ENCODE measurements at regions not wholly inside any gene's neighbourhood (a gene's known extent, or its start where the extent isn't known, plus 50 kb on each side); places are given as distances from the start of the nearest gene placed in this dataset.
"Not testable (repeated sequence)": the region's sequence is repeated elsewhere in the genome, so short reads cannot be mapped to it uniquely, and the experiment has no call there.

DNA sequence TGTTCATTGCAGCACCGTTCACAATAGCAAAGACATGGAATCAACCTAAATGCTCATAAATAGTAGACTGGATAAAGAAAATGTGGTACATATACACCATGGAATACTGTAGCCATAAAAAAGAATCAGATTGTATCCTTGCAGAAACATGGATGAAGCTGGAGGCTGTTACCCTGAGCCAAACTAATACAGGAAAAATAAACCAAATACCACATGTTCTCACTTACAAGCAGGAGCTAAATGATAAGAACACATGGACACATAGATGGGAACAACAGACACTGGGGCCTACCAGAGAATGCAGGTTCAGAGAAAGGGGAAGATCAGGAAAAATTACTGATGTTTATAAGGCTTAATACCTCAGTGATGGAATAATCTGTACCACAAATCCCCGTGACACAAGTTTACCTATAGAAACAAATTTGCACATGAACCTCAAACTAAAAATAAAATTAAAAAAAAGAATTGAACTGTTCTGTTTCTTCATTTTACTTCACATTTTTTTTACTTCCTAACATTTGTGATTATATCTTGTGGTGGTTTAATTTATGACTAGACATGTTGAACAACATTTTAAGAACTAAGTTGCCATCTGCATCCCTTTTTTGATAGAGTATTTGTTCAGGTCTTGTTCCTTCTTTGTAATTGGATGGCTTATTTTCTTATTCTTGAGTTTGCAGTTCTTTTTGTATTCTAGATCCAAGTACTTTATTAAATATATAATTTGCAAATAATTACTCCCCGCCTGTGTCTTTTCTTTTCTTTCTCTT lies 835.2 kb downstream of the FSCB start:
- no peak for ATAC-seq

DNA sequence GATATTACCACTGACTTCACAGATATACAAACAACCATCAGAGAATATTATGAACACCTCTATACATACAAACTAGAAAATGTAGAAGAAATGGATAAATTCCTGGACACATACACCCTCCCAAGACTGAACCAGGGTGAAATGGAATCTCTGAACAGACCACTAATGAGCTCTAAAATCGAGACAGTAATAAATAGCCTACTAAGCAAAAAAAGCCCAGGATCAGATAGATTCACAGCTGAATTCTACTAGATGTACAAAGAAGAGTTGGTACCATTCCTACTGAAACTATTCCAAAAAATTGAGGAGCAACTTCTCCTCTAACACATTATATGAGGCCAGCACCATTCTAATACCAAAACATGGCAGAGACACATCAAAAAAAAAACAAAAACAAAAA lies 837.7 kb downstream of the FSCB start:
- ATAC-seq = no peak

DNA sequence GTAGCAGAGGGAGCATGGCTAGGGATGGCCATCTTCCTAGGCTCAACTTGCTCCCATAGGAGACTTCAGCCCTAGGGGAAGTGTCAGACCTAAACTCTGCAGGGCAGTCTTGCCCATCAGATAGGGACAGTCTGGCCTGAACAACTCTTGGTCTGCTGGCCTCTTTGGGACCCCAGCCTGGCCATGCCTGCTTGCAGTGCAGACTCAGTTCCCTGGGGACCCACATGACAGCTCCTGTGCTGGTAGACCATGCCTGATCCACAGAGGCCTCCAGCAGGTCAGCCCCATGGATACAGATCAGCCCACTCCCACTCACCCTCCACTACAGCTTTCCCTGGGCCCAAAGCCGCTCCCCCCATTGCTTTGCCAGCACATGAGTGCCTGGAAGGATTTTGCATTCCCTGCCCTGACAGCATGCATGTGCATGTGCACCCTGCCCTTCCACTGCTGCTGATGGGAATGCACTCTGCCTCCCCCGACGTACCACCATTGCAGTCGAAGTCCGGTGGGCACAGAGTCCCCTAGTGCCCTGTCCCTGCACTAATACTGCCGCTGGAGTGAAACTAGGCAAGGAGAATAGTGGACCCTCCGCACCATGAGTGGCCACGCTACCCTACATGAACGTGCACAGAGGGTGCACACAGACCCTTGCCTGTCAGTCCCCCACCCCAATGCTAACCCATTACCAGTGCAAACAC lies 841.4 kb downstream of the FSCB start:
- ATAC-seq = no peak

DNA sequence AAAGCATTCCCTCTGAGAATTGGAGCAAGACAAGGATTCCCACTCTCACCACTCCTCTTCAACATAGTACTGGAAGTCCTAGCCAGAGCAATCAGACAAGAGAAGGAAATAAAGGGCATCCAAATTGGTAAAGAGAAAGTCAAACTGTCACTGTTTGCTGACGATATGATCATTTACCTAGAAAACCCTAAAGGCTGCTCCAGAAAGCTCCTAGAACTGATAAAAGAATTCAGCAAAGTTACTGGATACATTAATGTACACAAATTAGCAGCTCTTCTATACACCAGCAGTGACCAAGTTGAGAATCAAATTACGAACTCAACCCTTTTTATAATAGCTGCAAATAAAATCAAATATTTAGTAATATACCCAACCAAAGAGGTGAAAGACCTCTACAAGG lies 851.9 kb downstream of the FSCB start:
- ATAC-seq = not testable (repeated sequence)

DNA sequence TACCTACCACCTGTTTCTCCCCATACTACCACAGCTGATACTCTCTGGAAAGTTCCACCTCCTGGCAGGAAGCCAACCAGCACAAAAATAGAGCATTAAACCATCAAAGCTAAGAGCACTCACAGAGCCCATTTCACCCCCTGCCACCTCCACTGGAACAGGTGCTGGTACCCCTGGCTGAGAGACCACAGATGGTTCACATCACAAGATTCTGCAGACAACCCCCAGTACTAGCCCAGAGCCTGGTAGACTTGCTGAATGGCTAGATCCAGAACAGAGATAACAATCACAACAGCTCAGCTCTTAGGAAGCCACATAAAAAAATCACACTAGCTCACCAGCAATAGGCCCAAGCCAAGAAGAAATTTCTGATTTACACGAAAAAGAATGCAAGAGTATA lies 855.2 kb downstream of the FSCB start:
- no peak for ATAC-seq

DNA sequence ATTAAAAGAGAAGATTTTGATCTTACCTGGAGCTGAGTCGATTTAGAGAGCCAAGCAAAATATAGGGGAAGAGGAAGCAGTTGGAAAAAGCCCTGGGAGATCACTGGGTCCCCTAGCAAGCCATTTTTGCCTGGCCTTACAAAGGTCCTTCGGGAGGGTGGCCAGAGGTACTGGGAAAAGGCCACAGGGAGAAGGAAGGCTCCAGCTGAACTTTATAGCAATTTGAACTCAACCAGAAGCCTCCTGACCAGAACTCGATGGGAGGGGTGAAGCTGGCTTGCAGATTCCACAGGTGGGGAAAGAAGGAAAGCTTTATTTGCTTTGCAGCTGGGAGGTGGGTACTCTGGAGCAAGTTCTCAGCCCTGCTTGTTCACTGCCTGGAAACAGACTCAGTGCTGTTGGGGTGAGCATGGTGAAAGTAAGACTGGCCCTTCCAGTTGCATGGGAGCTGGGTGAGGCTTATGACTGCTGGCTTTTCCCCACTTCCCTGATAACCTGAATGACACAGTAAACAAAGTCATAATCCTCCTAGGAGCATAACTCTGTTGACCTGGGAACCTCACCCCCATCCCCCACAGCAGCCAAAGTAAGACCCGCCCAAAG lies 855.8 kb downstream of the FSCB start:
- ATAC-seq = no peak

DNA sequence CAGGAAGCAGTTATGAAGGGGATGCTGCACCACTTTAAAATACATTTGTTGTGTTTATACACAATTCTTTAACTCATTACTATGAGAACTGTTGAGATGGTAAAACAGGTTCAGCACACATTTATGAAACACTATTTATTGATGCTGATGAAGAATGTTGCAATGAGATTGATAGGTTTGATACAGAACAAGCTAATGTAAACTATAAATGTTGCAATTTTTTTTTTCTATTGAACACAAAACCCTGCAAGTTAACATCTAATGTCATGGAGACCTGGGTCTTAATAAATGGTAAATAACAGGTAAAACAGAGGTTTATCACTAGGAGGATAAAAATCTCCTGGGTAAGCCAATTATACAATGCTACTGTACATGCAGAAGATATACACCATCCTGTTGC lies 857.6 kb downstream of the FSCB start:
- ATAC-seq = no peak

DNA sequence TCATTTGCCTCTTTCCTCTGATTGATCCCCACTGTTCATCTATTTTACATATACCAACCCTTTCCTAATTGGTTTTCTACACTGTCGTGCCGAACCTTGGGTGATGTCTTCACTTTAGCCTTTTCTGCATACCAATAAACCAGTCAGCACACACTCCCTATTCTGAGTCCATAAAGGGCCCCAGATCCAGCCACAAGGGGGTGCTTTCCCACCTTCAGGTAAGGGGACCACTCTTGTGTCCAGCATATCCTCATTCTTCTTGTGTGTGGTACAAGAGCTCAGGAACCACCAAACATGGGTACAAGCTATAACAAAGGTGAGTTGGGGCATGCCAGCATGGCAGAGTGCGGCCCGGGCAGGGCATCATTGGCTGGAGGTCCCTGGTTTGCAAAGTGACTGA lies 859.8 kb downstream of the FSCB start:
- no peak for ATAC-seq

DNA sequence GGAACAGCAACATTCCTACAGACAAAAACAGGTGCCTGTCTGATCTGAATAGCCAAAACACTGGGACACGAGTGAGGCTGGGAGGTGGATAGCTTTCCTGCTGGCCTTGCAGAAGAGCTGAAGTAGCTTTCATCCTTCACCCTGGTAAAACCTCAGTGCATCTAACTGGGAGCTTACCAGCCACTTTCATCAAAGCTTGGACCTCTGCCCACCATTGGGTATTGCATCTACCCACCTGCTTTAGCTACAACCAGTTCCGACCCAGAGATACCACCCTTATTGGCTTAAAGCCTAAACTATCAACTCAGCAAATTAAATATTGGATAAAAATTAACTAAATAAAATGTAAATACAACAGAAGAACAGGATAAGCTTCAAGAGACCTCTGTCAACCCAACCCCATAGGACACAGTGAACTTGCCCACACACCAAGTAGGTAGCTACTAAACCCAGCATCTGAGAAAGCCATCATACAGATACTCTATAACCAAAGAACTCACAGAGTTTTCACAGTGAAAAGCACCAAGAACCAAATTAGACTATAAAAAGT lies 866.3 kb downstream of the FSCB start:
- ATAC-seq = no peak

DNA sequence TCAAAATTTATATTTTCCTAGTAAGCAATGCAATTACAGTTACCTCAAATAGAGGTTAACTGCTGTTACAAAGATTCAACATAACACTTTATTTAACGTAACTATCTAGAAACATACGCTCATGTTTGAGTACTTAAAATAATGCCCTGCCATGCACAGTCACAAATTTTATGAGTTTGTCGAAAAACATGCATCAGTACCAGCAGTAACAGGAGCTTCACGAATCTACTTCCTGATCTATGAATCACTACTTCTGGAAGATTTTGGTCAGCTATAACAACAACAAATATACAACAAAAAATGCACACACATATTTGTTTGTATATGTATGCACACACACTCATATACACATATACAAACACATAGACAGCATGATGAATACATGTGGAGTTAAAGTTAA lies 881.8 kb downstream of the FSCB start:
- ATAC-seq = no peak

DNA sequence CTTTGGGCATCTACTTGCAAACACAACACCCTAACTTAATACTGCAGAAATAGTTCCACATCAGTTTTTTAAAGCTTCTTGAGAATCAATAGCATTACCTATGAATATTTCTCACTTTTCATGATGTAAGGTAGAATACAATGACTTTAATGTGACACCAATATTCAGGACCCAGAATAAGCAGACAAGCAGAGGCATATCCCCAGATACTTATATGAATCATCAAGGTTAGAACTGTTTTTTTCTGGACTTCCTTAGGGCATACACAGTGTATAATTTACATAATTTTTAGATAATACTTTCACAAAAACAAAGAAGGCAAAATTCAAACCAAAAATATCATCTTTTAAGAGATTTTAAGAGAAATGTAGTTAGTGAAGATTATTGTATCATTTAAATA lies 885.8 kb downstream of the FSCB start:
- no peak for ATAC-seq

DNA sequence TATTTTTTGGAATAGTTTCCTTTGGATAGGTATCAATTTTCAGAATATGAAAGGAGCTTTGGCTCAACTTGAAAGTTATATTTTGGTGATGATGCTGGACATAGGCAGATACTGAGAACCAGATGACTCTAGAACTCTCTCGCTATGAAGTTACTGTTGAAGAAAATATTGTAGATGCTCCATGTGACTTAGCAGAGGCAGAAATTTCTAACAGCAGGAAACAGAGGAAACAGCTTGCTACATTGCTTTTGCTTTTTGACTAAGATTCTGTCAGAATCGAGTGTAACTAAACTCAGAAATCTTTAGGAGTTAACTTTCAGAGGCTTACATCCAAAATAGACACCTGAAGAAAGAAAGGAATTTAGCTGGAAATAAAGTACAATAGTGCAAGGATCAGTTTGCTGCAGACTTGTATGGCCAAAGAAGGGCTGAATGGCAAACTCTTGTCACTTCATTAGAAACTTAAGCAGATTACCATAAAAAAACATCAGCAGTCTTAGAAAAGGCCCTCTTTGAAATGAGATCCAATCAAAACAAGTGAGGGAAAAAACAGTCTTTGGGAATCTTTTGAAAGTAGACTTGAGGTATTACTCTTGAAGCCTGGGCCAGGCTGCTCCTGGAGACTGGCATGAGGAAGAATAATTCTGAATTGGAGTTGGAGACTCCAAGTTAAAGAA lies 911.8 kb downstream of the FSCB start:
- ATAC-seq = no peak

DNA sequence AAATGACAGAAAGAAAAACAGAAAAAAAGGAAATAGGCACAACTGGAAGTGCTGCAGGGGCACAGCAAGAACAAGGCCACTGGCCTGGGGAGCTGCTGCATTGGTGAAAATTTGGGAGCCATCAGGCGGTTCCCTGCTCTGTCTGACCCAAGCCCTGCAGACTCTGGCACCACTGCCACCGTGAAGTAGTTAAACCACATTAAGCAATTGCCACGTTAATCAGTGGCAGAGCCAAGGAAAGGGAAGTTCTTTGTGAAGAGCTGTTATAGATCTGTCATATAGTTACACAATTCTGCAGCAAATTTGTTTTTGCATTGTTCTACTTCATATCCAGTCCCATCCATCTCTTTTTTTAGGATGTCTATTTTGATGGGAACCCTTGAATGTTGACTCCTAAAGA lies 915.3 kb downstream of the FSCB start:
- ATAC-seq = no peak

DNA sequence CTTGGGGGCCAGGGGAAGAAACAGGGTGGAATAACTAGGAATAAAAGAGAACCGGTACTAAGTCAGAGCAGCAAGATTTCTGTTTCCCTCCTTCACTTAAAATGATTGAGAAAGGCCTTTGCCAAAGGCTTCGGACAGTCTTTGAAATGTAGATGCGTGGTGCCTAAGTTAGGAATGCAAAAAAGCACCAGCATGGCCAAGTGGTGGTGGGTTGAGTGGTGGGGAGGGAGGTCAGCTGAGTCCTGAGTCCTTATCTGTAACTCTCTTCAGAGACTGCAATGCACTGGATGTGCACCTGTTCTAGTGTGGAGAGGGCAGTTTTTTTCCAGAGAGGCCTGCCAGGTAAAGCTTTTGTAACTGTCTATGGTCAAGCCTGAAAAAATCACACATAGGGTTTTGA lies 919.9 kb downstream of the FSCB start:
- ATAC-seq = no peak

DNA sequence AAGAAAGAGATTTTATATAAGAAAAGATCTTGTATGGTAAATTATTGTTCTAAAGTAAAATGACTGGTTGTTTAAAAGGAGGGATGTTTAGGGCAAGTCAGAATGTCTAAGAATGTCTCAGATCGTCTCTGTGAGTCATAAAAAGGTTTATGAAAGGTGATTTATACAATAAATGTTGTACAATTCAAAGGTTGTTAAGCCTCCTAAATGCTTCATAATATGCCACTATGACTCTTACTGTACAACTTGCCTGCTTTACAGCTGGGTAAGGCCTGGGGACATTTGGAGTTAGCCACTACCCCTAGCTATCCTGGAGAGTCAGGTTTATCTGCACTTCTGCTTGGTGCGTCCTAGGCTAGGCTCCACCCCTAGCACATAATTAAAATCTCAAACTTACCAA lies 927.4 kb downstream of the FSCB start:
- no peak for ATAC-seq

DNA sequence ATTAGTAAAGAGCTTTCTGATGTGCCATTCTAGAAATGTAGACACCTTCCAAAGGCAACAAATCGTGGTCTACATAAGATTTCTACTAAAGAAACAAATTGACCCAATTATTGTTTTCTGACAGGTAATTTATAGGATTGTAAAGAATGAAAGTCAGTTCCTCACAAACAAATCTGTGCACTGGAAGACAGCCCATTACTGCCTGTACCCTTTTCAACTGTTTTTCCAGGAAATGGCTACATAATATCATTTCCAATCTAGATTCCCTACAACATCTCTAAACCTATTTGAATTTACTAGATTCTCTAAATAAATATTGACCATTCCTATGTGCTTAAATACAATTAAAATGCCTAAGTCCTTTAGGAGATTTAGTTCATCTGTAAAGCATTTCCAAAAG lies 939.1 kb downstream of the FSCB start:
- no peak for ATAC-seq

DNA sequence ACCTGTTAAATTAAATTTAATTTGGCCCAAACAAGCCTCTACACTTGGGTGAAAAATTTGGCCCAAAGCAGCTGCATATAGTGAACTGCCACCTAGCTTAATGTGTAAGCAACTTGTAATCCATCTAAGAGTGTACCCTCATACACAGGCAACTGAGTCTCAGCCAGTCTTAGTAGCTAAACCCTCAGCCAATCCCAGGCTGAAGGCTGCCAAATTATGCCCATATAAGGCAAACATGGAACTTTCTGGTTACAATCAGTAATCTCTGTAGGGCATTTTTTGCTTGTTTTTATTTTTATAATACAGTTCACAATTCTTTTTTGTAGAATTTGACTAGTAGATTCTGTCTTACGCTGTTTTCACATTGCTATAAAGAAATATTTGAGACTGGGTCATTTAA lies 958.7 kb downstream of the FSCB start:
- no peak for ATAC-seq

DNA sequence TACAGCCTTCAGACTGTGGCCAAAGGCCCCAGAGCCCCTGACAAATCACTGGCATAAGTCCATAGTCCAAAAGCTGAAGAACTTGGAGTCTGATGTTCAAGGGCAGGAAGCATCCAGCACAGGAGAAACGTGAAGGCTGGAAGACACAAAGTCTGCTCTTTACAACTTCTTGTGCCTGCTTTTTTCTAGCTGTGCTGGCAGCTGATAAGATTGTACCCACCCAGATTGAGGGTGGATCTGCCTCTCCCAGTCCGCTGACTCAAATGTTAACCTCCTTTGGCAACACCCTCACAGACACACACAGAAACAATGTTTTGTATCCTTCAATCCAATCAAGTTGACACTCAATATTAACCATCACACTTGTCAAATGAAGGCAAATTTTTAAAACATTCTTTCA lies 959.5 kb downstream of the FSCB start:
- not testable (repeated sequence) for ATAC-seq

DNA sequence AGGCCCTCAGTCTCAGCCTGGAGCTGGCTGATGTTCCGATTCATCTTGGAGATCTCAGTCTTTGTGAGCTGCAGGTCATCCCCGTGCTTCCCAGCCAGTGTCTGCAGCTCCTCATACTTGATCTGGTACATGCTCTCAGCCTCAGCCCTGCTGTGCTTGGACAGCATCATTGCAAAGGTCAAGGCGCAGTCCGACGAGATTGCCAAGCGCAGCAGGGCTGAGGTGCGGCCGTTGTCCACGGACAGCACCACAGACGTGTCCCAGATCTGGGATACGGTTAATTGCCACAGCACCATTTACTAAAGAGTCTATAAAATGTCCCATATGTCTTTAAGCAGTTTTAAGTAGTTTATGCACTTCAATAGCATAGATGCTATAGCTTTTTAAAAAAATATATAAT lies 965.7 kb downstream of the FSCB start:
- no peak for ATAC-seq

DNA sequence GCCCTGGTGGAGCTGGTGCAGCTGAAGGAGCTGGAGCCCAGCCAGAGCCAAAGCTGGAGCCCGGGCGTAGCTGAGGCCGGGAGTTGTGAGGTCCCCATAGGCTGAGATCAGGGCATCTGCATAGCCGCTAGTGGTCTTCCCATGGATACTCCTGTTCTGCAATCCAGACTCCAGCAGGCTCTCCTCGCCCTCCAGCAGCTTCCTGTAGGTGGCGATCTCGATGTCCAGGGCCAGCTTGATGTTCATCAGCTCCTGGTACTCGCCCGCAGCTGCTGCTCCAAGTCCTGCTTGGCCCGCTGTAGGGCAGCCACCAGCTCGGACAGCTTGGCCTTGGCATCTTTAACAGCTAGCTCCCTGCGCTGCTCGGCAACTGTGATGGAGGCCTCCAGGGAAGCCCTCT lies 966.1 kb downstream of the FSCB start:
- ATAC-seq = no peak

DNA sequence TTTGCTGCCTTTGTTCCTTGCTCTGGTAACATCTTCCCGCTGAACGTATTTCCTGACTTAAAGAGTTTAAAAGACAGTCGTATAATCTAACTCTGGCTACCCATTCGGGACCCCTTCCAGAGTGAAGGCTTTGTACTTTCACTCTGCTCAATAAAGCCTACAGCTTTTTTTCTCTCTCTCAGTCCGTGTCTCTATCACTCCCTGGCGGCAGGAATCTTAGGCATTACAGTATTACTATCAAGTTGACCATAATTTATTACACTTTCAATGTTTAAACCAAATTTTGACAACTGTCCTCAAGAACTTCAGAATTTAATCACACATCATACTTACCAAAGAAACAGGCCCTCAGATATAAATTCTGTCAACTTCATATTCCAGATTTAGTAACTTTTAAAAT lies 967.9 kb downstream of the FSCB start:
- no peak for ATAC-seq

DNA sequence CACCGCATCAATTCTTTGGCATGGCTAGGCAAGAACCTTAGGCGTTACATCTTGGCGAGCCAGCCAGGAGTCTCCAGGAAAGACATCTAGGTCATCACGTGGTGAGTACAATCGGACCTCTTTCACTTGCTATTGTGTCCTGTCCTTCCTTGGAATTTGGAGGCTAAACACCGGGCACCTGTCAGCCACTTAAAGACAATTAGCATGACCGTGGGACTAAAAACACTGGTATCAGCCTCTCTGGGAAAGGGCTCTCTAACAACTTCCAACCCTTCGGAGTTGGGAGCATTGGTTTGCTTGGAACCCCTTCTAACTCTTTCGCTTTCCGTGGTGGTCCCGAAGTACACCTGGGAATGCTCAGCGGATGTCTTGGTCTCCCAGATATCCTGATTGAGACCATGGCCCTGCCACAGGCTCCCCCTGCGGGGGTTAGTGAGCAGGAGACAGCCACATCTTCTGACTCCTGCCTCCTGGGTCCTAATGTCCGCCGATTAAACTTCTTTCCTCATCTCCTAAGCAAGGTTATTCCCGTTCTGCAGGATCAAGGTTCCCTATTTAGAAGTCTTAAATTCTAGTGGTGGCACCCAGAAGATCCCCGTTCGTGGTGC lies 971.7 kb downstream of the FSCB start:
- no peak for ATAC-seq

DNA sequence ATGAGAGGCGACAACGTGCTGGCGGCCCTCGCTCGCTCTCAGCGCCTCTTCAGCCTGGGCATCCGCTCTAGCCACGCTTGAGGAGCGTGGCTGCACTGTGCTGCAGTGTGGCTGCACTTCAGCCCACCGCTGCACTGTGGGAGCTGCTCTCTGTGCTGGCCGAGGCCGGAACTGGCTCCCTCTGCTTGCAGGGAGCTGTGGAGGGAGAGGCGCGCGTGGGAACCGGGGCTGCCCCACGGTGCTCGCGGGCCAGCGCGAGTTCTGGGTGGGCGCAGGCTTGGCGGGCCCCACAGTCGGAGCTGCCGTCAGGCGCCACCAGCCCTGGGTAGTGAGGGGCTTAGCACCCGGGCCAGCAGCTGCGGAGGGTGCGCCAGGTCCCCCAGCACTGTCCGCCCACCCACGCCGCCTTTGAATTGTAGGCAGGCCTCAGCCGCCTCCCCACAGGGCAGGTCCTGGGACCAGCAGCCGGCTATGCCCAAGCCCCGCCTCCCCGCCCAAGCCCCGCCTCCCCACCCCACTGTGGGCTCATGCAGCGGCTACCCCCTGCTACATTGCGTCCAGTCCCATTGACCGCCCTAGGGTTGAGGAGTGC lies 974.2 kb downstream of the FSCB start:
- ATAC-seq = no peak

All from activated CD4-positive, CD25-positive, alpha-beta regulatory T cell treated with anti-CD3 and anti-CD28 coated beads, Interleukin-2, amount 50 U/mL, for 24 hours (primary cell).